Fibroblast of mammary gland (primary cell): ENCODE measurements at regions not wholly inside any gene's neighbourhood (a gene's known extent, or its start where the extent isn't known, plus 50 kb on each side); places are given as distances from the start of the nearest gene placed in this dataset.
"Not testable (repeated sequence)": the region's sequence is repeated elsewhere in the genome, so short reads cannot be mapped to it uniquely, and the experiment has no call there.

ENCODE experiments used
- DNase-seq: peaks from one replicate; pipeline ENCODE4 v3.0.0-alpha.2; 2010; ENCODE audit warnings: low read depth
- H3K4me3 ChIP-seq: 2 replicates; pipeline ENCODE4 v1.5.1; 2011; ENCODE audit warnings: low read depth, mild to moderate bottlenecking, low read length, moderate library complexity; ENCODE audit not compliant: control insufficient read depth
- TF ChIP-seq, protein P1 (sequence below): conservative IDR thresholded peaks from 2 replicates; pipeline ENCODE4 v1.5.1; 2011; ENCODE audit warnings: low read depth, low read length, inconsistent platforms; ENCODE audit not compliant: control insufficient read depth, insufficient read depth

DNA sequence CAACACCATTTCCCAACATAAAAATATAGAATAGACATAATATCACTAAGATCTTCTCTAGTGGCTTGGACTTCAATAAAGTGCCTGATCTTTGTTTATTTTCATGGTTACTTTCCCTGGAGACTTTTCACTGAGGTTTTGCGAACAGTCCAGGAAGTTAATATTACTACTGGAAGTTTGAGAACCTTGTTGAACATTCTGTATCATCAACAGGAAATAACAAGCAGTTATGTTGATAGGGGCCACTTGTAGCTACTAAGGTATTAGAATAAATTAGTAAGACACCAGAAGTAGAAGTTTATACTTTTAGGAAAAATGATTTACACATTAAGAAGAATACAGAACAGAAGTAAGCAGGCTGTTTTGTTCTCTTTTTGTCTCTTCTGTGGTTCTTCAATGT, 180.2 kb downstream of the TFAP2B start:
- no peak for DNase-seq
- TF ChIP-seq, protein P1, sequence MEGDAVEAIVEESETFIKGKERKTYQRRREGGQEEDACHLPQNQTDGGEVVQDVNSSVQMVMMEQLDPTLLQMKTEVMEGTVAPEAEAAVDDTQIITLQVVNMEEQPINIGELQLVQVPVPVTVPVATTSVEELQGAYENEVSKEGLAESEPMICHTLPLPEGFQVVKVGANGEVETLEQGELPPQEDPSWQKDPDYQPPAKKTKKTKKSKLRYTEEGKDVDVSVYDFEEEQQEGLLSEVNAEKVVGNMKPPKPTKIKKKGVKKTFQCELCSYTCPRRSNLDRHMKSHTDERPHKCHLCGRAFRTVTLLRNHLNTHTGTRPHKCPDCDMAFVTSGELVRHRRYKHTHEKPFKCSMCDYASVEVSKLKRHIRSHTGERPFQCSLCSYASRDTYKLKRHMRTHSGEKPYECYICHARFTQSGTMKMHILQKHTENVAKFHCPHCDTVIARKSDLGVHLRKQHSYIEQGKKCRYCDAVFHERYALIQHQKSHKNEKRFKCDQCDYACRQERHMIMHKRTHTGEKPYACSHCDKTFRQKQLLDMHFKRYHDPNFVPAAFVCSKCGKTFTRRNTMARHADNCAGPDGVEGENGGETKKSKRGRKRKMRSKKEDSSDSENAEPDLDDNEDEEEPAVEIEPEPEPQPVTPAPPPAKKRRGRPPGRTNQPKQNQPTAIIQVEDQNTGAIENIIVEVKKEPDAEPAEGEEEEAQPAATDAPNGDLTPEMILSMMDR: no peak
- H3K4me3 ChIP-seq: no peak overlapping the region

DNA sequence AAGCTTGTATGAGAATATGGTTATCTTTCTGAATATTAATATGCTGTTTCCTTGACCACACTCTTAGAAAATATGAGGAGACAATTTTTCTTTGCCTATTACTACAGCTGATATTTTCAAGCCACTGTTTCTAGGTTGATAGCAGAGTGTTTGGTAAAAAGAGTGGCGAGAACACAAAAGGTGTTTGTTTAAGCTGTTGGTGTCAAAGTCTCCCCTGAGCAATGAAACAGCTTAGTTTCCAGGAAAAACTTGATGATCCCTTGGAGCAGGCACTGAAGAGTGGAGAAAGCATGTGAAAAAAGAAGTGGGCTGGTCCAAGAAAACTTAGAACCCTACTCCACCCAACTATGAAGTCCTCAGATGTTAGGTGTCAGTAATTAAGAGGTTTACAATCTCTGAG, 182.7 kb downstream of the TFAP2B start:
- TF ChIP-seq, protein P1: no peak
- no peak overlapping the region for H3K4me3 ChIP-seq
- DNase-seq: no peak

DNA sequence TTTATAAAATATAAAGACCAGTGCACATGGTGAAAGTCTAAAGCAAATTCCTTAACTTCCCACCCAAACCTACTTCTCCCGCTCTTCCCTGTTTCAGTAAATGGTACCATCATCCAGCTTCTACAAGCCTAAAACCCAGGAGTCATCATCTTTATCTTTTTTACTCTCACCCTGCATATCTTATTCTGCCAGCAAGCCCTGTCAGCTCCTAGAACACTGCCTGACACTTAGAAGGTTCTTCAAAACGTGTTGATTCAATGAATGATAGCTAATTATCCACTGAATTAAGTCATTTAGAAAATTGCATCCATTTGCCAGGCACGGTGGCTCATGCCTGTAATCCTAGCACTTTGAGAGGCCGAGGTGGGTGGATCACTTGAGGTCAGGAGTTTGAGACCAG, 185.7 kb downstream of the TFAP2B start:
- DNase-seq: no peak
- H3K4me3 ChIP-seq: no peak overlapping the region
- TF ChIP-seq, protein P1: no peak

DNA sequence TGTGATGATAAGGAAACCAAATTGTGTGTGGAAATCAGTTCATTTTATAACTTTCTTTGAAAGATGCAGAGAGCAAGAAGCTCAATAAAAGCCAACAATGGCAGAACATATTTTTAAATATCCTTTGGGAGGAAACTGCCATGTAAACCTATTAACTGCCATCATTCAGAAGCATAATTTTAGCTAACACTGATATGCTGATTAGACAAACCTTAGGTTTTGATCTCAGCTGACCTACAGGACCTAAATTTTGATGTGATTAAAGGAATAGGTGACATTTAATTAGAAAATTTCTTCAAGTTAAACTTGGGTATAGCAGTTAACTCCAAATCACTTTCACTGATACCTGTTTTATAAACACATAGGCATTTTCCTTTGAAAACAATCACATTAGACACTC, 187.1 kb downstream of the TFAP2B start:
- TF ChIP-seq, protein P1: no peak
- DNase-seq: no peak
- H3K4me3 ChIP-seq: no peak overlapping the region

DNA sequence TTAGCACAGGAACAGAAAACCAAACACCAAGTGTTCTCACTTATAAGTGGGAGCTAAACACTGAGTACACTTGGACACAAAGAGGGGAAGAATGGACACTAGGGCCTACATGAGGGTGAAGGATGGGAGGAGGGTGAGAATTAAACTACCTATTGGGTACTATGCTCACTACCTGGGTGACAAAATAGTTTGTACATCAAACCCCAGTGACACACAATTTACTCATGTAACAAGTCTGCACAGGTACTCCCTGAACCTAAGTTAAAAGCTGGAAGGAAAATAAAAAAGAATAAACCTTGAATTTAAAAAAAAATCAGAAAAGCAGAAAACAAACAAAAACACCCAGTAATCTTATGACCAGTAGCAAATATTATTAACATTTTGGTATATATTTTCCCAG, 188.6 kb downstream of the TFAP2B start:
- TF ChIP-seq, protein P1: no peak
- DNase-seq: no peak
- H3K4me3 ChIP-seq: no peak overlapping the region

DNA sequence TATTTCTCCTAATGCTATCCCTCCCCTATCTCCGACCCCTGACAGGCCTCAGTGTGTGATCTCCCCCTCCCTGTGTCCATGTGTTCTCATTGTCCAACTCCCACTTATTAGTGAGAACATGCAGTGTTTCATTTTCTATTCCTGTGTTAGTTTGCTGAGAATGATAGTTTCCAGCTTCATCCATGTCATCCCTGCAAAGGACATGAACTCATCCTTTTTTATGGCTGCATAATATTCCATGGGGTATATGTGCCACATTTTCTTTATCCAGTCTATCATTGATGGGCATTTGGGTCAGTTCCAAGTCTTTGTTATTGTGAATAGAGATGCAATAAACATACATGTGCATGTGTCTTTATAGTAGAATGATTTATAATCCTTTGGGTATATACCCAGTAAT, 190.0 kb downstream of the TFAP2B start:
- H3K4me3 ChIP-seq, DNase-seq: not testable (repeated sequence)

DNA sequence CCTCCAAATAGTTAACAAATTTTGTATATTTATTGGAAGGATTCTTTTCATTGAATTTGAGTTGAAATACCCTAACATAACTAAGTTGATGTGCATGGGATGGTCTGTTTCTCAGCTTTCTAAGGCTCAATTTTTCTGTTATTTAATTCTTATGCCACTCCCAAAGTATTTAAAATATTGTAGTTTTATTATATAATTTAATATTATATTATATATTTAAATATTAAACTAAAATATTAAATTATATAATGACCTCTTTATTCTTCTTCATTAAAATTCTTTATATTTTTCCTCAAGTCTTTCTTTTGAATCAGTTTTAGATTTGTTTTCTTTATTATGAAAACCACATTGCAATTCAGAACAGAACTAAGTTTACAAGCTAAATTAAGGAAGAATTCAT, 194.7 kb downstream of the TFAP2B start:
- TF ChIP-seq, protein P1: no peak
- no peak overlapping the region for H3K4me3 ChIP-seq
- DNase-seq: no peak
